ENCODE measurements at regions not wholly inside any gene's neighbourhood (a gene's known extent, or its start where the extent isn't known, plus 50 kb on each side); places are given as distances from the start of the nearest gene placed in this dataset.

GRCh38 chr14:71662291-71662790 is 269.9 kb upstream of the RGS6 start:
- no peak for TF ChIP-seq CTCF (conservative IDR thresholded peaks at IDR 0.05; ENCODE audit: low read length)
- TF ChIP-seq EZH2phosphoT487 (IDR thresholded peaks at IDR 0.05; ENCODE audit: borderline replicate concordance, low read depth, low read length), result no peak
